GM21447 (cell line): ENCODE measurements at regions not wholly inside any gene's neighbourhood (a gene's known extent, or its start where the extent isn't known, plus 50 kb on each side); places are given as distances from the start of the nearest gene placed in this dataset.
"Not testable (repeated sequence)": the region's sequence is repeated elsewhere in the genome, so short reads cannot be mapped to it uniquely, and the experiment has no call there.

Experiments
- ATAC-seq: cut with Tn5 transposase; IDR thresholded peaks from one replicate; pipeline ENCODE4 v1.9.1; 2021; ENCODE audit not compliant: unreplicated experiment

GRCh38 chr4:129248621-129249020 lies 152.7 kb downstream of the C4orf33 start:
- ATAC-seq = no peak

- no peak for ATAC-seq
Measured at GRCh38 chr4:129254126-129254525, 158.2 kb downstream of the C4orf33 start.

DNA sequence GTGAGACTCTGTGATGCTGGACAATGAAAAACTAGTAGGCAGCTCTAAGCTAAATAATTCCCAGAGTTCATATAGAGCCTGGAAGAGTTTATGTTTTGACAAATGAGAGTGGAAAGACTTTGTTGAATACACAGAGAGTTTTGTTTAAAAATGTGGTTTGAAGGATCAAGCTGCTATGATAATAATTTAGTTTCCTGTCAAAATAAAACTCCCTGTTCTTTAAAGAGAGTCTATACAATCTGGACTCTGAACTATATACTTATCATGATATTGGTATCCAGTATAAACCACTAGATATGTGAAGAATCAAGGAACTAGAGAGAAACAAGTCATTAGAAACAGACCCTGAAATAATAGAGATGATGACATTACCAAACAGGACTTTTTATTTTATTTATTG lies 158.6 kb downstream of the C4orf33 start:
- no peak for ATAC-seq

- no peak for ATAC-seq
Measured at GRCh38 chr4:129261584-129261983, 165.6 kb downstream of the C4orf33 start.

GRCh38 chr4:129264008-129264657 lies 168.2 kb downstream of the C4orf33 start:
- peak; percentile 99 for ATAC-seq

- no peak for ATAC-seq
Measured at GRCh38 chr4:129278868-129279267, 182.9 kb downstream of the C4orf33 start.

GRCh38 chr4:129282293-129282692 lies 186.3 kb downstream of the C4orf33 start:
- ATAC-seq = no peak

- not testable (repeated sequence) for ATAC-seq
Measured at GRCh38 chr4:129292194-129292593, 196.2 kb downstream of the C4orf33 start.

DNA sequence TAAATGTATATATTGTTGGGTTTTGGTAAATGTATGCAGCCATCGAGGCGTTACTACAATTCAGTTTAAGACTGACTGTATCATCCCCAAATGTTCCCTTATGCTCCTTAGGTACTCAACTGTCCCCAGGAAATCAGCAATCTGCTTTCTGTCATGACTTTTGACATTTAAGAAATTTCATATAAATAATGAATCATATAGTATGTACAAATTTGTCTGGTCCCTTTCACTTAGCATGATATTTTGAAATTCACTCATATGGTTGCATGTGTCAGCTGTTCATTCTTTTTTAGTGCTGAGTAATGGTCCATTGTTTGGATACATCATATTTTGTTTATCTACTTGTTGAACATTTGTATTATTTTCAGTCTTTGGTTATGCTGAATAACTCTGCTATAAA lies 218.8 kb downstream of the C4orf33 start:
- no peak for ATAC-seq

GRCh38 chr4:129322920-129323319 lies 227.0 kb downstream of the C4orf33 start:
- no peak for ATAC-seq

DNA sequence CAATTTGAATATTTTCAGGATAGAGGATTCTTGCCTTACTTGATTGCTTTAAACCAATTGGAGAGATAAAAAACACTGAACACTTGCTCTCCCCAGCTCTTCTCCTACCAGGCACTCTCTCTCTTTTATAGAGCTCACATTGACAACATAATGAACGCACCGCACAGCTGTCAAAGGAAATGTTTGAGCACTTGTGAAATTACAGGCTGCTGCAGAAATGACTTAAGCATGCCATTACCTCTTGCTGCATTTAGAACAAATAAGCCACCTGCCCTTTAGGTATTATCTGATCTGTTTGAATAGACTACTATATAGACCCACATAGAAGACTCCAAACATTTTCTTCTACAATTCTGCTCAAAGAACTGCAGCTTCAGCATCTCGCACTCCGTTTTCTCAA lies 227.7 kb downstream of the C4orf33 start:
- ATAC-seq = no peak

- no peak for ATAC-seq
Measured at GRCh38 chr4:129326571-129327460, 230.9 kb downstream of the C4orf33 start.

DNA sequence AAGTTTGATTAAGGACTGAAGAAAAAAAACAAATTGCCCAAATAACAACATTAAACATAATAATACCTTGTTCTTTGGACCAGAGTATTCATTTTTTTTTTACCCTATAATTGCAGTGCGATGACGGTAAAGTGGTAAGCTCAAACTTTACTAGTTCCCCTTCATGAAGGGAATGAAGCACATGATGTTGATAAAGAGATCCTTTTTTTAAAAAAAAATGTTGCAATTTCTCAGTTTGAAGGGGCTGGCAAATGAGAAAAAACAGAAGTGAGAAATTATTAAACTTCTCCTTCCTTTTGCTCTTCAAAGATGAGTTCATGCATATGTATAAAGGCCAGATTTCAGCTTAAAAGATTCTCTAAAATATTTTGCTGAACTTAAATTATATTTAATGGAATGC lies 231.7 kb downstream of the C4orf33 start:
- ATAC-seq = no peak

DNA sequence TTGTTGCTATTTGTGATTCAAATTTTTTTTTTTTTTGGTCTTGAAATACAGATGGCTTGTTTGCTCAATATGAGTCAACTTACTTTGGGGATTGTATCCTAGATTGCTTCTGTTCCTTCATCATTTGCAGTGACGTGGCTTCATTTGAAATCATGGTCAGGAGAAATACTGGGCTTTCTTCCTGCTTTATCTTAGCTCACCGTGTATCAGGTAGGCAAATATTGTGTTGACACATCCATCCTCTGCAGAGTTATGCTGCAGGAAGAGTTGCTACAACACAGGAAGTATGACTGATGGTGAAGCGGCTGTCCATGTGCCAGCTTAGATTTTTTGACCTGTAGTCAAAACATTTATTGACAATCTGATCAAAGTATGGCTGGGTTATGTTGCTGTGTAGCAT lies 232.2 kb downstream of the C4orf33 start:
- ATAC-seq = no peak

DNA sequence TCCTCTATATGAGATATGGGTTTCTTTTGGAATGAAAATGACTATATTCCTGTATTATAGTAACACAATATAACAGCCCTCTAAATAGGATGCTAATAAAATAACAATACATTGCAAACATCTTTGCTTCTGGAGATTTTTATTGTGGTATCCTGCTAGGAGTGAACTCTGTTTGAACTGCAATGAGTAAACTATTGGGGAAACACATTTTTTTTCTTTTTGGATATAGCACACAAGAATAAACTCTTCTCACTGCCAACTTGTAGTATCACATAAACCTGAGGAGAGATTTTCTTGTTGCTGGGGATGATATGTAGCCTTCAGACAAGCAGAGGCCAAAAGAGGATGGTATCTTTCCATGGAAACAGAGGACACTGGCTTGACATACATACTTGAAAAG lies 238.2 kb downstream of the C4orf33 start:
- no peak for ATAC-seq

GRCh38 chr4:129335276-129335675 lies 239.3 kb downstream of the C4orf33 start:
- no peak for ATAC-seq

DNA sequence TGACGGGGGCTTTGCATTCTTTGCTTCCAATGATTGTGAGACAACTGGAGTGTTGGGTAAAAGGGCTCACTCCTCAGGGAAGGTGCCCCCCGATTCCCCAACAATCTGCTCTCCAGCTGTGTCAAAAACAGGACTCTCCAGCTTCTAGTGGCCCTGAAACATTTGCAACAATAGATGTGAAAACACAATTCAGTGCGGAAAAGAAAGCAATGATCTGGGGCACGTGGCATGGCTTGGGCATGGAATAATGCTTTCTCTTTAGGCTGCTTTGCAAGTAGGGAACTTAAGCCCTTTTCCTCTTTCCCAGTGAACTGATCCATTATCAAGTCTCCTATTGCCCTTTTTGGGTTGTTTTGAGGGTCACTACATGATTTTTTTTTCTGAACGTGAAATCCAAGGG lies 239.9 kb downstream of the C4orf33 start:
- no peak for ATAC-seq

- no peak for ATAC-seq
Measured at GRCh38 chr4:129336457-129337227, 240.7 kb downstream of the C4orf33 start.

DNA sequence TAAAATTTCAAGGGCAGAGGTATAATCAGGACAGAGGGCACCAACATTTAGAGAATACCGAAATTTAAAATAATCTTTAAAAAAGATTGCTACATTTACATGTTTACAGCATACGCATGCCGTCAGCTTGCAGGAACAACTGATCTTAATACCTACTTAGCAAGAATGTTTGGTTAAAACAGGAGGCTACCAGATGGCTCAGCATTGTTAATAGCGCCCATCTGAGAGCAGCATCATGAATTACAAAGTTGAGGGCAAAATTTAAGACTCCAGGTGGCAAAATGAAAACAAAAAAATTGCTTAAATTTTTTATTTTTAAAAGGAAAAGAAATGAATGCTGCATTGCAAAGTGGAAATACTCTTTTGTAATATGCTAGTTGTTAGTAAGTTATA lies 241.3 kb downstream of the C4orf33 start:
- no peak for ATAC-seq

- no peak for ATAC-seq
Measured at GRCh38 chr4:129342819-129343408, 247.0 kb downstream of the C4orf33 start.

- ATAC-seq = no peak
Measured at GRCh38 chr4:129344058-129344457, 248.1 kb downstream of the C4orf33 start.
